ENCODE measurements at regions not wholly inside any gene's neighbourhood (a gene's known extent, or its start where the extent isn't known, plus 50 kb on each side); places are given as distances from the start of the nearest gene placed in this dataset.
"Not testable (repeated sequence)": the region's sequence is repeated elsewhere in the genome, so short reads cannot be mapped to it uniquely, and the experiment has no call there.

DNA sequence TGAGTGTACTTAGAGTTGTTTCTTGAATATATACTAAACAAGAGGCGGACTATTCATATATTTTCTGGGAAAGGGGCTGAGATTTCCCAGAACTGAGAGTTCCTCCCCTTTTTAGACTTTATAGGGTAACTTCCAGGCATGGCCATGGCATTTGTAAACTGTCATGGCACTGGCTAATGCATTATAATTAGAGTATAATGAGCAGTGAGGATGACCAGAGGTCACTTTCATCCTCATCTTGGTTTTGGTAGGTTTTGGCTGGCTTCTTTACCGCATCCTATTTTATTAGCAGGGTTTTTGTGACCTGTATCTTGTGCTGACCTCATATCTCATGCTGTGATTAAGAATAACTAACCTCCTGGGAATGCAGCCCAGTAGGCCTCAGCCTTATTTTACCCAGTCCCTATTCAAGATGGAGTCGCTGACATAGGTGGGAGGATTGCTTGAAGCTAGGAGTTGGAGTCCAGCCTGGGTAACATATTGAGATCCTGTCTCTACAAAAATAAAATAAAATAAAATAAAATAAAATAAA lies 91.4 kb downstream of the MOBP start:
- DNase-seq = no peak

DNA sequence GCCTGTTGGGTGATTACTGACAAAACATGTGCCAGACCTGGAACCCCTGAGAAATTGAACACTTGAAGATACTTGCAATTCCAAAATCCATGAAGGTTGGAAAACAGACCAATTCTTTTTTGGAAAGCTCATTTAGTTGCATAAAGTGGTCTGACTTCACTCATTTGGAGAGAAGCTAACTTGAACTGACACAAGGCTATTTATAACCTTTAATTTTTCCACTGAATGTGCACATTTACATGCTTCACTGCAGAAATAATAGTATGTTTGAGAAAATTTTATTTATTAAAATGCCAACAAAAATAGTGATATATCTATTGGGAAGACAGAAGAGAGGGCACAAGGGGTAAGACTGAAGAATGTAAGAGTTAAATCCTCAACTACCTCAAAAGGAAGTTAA lies 92.1 kb downstream of the MOBP start:
- no peak for DNase-seq

DNA sequence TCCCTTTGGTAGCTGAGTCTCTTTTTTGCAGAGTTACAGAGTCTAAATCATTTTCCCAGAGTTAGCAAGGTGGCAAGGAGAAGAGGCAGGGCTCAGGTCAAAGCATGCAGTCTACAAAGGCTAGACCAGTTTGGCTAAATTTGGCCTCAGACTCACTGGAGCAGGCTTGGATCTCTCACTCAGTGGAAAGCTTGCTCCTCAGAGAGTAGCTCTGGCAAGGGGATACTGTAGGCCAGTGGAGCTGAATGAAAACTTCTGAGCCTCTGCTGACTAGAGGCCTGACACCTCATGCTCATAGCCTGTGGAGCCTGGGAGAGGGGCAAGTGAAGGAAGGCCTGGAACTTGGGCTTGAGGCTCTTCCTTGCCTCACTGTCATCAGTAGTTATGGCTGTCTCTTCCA lies 101.0 kb downstream of the MOBP start:
- DNase-seq = no peak

DNA sequence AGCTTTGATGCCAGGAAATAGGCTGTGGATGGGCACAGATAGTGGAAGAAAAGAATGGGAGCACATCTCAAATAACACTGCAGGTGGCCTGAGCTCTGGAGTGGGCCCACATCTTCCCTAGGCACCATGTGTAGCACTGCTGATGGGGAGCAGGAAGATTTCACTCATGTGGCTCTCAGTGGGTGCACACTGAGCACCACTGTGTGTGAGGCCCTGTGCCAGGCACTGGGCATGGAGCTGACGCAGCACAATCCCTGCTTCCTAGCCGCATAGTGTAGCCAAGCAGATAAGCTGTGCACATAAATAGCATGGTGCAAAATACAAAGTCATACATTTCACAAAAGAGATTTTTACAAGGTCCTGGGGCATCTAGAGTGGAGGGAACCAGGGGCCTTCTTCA lies 101.6 kb downstream of the MOBP start:
- DNase-seq = no peak

DNA sequence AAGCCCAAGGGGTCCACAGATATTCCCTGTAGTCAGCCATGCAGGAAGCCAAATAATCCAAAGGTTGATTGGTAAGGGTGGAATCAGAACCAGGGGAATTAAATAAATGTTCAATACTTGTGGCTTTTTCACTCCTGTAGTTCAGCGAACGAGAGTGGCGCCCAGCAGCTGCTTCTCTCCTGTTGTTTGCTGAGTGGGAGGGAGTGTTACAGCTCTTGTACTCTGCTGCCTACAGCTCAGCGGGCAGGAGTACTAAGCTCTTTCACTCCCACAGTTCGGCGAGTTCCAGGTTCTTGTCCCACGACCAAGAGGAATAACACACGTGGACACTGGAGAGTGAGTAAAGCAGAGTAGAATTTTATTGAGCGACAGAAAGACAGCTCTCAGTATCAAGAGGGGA lies 105.9 kb downstream of the MOBP start:
- DNase-seq = no peak

DNA sequence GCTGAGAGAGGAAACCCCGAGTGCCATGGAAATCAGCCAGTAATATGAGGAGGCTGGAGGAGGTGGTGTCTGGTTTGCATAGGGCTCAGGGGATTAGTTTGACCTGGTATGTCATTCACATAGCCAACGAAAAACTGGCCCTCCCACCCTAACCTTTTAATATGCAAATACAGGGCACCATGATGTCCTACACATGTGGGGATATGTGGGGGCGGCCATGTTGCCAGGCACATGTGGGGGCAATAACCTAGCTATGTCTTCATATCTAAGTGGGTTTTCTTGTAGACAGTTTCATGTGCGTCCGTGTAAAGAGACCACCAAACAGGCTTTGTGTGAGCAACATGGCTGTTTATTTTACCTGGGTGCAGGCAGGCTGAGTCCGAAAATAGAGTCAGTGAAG lies 110.1 kb downstream of the MOBP start:
- DNase-seq = no peak

DNA sequence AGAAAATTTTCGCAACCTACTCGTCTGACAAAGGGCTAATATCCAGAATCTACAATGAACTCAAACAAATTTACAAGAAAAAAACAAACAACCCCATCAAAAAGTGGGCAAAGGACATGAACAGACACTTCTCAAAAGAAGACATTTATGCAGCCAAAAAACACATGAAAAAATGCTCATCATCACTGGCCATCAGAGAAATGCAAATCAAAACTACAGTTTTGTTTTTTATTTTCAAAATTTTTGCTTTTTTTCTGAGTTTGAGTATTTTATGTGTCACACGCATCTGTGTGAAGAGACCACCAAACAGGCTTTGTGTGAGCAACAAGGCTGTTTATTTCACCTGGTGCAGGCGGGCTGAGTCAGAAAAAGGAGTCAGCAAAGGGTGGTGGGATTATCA lies 118.7 kb downstream of the MOBP start:
- DNase-seq = not testable (repeated sequence)

DNA sequence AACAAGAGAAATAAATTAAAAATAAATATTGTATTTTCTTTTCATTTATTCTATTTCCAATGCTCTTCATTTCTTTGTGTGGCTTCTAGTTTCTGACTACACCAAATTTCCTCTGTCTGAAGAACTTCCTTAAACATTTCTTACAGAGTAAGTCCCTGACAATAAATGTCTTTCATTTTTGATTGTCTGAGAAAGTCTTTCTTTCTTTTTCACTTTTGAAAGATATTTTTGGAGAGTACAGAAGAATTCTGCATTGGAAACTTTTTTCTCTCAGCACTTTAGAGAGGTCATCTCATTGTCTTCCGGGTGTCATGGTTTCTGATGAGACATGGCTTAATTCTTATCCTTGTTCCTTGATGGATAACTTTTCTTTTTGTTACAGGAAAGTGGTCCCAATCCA lies 119.6 kb downstream of the MOBP start:
- no peak for DNase-seq

DNA sequence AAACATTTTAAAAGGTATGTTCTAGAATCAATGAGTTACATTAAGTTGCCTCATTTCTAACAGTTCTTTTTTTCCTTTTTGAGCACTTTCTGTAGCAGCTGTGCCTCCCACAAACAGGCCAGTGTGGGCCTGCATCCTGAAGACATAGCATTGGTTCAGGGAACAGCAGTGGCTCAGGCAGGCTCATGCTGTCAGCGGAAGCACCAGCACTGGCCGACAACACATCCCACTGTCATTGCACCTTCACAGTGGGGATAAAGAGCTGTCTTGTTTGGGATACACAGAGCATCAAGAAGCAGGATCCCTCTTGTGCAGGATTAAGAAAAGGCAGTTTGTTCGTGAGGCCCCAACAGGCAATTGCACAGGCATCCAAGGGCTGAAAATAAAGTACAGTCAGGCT lies 123.3 kb downstream of the MOBP start:
- DNase-seq = no peak

DNA sequence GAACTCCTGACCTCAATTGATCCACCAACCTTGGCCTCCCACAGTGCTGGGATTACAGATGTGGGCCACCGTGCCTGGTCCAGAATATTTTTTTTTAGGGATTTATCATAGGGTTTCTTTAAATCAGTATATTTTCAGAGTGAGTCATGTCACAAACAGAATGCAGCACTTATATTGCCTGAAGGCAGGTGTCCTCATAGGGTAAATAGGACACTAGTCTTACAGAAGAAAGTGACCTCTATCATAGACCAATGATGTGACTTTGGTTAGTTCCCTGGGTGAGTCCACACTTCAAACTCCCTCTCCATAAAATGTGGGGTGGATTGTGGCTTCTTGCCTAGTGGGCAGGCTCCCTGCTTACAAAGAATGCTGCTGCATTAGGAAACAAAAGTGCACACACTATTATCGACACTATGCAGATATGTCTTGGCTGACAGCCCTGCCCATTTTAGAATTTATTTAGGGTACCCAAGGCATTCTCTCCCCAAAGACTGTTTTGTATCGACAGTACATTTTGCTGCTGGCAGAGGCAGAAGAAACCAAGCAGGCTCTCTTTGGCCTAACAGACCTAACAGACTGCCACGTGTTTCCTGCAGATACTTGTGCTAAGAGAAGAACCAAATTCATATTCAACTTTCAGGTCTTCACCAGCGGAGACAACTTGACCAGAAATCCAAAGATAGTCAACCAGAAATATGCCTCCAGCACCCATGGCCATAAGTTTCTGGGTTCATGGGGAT lies 125.0 kb downstream of the MOBP start:
- no peak for DNase-seq

DNA sequence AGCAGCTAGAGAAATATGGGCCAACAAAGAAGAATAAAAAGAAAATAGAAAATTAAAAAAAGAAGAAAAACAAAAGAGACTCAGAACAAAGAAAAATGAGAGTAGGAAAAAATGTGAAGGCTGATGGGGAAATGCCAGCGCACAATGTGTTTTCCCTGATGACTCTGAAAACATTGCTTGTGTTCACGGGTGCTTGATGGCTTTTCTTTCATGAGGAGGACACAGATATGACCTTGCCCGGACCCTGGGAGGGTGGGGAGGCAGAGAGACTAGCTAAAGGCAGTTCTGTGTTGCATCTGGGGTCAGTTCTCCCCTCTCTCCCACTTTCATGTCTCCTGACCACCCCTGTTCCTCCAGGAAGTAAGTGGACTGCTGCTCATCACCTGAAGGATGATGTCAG lies 125.9 kb downstream of the MOBP start:
- DNase-seq = no peak

DNA sequence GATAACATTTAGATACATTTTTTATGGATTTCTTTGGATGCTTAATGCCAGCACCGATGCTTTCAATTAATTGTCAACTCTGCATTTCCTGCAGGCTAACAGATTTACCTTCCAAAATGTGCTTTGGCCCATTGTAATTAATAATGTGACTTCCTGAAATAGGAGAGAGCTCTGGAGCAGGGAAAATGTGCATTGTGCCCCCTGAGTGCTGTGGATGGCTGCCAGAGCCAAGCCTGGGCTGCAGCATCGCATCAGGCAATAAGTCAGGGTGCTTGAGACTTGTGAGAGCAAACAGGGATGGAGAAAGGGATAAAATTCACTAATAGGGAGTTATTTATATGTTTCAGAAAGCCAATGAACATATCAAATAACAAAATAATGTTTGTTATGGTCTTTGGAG lies 133.8 kb downstream of the MOBP start:
- no peak for DNase-seq

DNA sequence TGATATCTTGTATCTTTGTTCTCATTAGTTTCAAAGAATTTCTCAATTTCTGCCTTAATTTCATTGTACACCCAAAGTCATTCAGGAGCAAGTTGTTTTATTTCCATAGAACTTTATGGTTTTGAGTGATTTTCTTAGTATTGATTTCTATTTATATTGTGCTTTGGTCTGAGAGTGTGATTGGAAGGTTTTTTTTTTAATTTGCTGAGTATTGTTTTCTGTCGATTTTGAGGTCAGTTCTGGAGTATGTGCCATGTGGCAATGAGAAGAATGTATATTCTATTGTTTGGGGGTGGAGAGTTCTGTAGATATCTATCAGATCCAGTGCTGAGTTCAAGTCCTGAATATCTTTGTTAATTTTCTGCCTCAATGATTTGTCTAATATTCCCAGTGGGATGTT lies 138.4 kb downstream of the MOBP start:
- no peak for DNase-seq

DNA sequence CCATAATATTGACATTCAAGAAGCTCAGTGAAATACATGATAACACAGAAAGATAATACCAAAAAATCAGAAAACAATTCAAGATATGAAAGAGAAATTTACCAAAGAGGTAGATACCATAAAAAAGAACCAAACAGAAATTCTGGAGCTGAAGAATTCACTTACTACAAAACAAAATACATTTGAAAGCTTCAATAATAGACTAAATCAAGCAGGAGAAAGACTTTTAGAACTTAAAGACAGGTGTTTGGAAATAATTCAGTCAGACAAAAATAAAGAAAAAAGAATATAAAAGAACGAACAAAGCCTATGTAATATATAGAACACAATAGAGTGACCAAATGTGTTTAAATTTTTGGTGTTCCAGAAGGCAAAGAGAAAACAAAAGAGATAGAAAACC lies 158.7 kb downstream of the MOBP start:
- DNase-seq = no peak

DNA sequence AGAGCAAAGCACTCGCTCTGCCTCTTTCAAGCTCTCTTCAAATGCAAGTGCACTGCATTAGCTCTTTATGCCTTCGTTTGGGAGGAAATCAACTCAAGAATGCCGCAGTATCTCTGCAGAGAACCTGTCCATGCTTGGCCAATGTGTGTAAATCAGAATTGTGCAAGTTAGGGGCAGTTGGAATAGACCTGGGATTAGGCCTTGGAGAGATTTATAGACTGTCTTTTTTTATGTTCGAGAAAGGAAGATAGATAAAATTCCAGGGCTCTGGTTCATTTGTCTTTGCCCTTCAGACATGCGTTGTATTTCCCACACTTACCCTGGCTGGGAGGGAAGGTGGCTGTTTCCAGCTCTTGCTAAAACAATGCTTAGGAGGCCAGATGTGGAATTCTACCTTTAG lies 163.7 kb downstream of the MOBP start:
- DNase-seq = no peak

DNA sequence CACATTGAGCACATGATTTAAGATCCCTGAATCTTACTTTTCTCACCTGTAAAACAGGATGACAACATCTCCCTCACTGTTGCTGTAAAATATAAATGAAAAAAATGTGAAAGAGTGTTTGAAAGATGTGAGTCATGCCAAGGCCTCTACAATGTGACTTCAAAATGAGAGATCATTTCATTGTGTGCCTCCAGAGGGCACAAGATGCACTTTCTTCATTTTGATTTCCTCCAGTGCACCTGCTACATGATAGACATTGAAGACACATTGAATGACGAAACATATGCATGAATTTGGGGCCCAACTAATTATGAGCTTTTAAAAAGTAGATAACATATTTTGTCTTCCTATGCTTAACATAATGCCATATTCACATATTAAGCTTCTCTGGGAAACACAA lies 170.3 kb downstream of the MOBP start:
- DNase-seq = no peak

DNA sequence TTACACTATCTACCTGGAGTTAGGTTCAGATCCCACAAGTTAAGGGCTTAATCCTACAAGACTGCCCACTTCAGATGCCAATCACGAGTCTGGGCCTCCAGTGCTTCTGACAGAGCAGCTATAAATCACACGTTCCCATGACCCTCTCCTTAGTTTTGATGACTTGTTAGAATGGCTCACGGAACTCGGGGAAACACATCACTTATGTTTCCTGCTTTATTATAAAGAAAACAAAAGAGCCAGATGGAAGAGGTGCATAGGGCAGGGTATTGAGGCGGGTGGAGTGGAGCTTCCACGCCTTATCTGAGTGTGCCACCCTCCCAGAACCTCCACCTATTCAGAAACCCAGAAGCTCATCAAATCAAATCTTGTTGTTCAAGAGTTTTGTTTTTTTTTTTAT lies 170.8 kb downstream of the MOBP start:
- no peak for DNase-seq

DNA sequence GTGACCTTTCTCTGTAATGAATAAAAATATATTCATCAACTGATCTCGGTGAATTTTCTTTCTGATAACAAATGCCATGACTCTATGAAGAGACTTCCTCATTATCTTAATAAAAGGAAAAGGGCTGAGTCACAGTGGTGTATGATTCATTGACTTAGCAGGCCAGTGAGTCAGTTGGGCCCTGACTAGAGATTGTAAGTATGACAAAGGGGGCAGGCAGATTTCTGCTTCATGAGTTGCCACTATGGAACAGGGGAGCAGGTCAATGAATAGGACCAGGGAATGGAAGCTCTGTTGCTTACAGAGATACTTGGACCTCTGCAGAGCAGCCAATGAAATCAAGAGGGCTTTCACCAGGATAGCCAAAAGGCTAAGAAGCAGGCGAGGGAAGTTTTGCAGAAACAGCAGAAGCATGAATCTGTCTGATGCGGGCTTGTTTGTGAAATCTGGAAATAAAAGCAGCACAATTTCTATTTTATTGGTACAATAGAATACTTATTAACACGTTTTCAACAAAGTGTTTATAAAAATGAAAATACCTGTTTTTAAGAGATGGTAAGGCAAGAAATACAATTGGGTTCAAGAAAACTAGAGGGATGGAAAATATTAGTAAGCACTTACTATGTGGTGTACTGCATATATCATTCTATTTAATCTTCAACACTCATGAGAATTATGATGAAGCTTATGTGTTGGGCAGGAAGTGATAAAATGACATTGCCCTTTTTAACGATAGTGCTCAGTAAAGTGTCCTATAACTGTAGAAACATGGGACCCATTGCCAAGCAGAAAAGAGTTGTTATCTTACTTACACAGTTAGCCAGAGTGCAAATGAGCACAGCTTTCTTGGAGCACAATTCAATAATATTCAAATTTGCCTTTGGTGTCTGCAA lies 169.8 kb upstream of the MYRIP start:
- DNase-seq = no peak

DNA sequence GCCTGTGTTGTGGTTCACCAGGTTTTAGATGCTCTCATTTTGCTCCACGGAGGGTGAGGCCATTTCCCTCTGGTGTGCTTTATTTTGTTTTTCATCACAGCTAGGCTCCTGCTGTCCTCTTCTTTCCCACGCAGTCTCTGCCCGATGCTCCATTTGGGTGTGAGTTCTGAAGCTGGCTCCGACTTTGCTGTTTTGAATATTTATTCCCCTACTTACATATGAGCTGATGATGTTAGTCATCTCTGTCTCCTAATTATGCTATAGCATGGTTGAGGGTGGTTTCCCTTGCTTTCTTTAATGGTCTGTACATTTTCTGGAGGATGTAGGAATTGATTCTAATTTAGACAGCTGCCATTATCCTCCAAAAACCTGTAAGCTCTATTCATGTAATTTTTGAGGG lies 168.1 kb upstream of the MYRIP start:
- no peak for DNase-seq

DNA sequence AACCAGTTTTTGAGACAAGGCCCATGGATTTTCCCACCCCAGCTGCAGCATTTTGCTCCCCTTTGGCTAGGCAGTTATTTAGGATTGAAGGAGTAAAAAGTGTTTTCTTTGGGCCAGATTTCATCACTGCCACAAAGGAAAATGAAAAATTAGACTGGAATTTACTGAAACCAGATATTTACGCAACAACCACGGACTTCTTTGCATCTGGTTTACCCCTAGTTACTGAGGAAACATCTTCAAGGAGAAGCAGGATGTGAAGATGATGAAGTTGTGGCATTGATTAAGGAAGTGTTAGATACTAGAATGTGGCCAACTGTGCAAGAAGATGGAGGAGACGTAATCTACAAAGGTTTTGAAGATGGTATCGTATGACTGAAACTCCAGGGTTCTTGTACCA lies 165.2 kb upstream of the MYRIP start:
- DNase-seq = no peak

DNA sequence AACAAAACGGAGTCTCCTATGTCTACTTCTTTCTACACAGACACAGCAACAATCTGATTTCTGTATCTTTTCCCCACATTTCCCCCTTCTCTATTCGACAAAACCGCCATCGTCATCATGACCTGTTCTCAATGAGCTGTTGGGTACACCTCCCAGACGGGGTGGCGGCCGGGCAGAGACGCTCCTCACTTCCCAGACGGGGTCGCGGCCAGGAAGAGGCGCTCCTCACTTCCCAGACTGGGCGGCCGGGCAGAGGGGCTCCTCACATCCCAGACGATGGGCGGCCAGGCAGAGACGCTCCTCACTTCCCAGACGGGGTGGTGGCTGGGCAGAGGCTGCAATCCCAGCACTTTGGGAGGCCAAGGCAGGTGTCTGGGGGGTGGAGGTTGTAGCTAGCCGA lies 158.2 kb upstream of the MYRIP start:
- not testable (repeated sequence) for DNase-seq

DNA sequence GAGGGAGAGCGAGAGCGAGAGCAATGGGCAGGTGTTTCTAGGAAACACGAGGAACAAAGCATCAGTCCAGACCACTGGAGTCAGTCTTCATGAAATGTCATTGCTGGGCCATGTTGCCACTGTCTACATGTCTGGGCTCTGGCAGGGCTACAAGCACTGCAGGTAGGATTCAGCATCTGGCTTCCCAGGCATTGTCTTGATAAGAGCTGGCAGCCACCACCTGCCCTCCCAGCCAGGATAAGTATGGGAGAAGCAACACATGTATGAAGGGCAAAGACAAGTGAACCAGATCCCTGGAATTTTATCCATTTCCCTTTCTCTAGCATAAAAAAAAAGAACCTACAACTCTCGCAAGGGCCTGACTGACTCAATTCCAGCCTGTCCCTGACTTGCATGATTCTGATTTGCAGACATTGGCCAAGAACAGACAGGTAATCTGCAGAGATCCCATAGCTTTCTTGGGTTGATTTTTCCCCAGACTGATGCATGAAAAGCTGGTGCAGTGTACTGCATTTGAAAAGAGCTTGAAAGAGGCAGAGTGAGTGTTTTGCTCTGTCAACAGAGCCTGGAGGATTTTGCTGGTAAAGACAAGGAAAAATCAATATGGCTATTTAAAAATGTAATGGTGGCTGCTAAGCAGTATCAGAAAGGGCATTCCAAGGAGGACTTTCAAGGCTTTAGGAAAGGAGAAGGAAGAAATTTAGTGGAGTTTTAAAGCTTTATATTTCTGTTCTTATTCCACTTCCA lies 157.2 kb upstream of the MYRIP start:
- no peak for DNase-seq

DNA sequence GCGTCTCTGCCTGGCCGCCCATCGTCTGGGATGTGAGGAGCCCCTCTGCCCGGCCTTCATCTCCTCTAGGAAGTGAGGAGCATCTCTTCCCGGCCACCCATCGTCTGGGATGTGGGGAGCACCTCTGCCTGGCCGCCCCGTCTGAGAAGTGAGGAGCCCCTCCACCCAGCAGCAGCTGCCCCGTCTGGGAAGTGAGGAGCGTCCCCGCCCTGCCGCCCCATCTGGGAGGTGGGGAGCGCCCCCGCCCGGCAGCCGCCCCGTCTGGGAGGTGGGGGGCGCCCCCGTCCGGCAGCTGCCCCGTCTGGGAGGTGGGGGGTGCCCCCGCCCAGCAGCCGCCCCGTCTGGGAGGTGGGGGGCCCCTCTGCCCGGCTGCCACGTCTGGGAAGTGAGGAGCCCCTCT lies 153.7 kb upstream of the MYRIP start:
- DNase-seq = not testable (repeated sequence)

DNA sequence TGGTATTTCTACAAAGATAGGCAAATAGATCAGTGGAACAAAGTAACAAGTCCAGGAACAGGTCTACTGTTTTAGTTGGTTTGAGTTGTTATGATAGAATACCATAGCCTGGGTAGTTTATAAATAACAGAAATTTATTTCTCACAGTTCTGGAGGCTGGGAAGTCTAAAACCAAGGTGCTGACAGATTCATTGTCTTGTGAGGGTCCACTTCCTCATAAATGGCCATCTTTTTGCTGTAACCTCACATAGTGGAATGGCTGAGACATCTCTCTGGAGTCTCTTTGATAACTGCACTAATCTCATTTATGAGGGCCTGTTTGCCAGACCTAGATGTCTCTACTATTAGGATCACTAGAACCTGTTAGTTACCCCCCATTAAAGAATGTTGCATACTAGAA lies 152.3 kb upstream of the MYRIP start:
- DNase-seq = no peak
